NCI-H510A (cell line): ENCODE measurements at regions not wholly inside any gene's neighbourhood (a gene's known extent, or its start where the extent isn't known, plus 50 kb on each side); places are given as distances from the start of the nearest gene placed in this dataset.
"Not testable (repeated sequence)": the region's sequence is repeated elsewhere in the genome, so short reads cannot be mapped to it uniquely, and the experiment has no call there.

Source experiments
- DNase-seq: peaks from one replicate; lab custom pipeline; 2025; lab: John Stamatoyannopoulos, UW

DNA sequence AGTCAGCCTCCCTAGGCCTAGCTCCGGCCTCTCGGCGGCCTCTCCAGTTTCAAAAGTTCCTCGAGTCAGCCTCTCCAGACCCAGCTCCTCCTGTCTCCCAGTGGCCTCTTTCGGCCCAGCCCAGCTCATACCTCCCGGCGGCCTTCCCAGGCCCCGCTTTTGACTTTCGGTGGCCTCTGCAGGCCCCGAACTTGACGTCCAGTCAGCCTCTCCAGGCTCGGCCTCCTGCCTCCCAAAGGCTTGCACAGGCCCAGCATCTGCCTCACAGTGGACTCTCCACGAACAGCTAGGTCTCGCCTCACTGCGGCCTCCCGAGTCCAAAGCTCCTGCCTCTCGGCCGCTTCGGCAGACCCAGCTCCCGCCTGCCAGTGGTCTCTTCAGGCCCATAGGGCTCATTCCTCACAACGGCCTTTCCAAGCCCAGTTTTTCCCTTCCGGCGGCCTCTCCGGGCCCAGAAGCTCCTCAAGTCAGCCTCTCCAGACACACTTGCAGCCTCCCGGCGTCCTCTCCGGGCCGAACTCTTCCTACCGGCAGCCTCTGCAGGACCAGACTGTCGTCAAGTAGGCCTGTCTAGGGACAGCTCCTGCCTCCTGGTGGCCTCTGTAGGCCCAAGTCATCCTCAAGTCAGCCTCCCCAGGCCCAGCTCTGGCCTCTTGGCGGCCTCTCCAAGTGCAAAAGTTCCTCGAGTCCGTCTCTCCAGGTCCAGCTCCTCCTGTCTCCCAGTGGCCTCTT is 249.9 kb upstream of the ZNF722 start:
- DNase-seq = not testable (repeated sequence)

GRCh38 chr7:63752446-63752845 is 246.2 kb upstream of the ZNF722 start:
- not testable (repeated sequence) for DNase-seq

- DNase-seq = not testable (repeated sequence)
These were observed 245.5 kb upstream of the ZNF722 start for GRCh38 chr7:63753160-63753559.

DNA sequence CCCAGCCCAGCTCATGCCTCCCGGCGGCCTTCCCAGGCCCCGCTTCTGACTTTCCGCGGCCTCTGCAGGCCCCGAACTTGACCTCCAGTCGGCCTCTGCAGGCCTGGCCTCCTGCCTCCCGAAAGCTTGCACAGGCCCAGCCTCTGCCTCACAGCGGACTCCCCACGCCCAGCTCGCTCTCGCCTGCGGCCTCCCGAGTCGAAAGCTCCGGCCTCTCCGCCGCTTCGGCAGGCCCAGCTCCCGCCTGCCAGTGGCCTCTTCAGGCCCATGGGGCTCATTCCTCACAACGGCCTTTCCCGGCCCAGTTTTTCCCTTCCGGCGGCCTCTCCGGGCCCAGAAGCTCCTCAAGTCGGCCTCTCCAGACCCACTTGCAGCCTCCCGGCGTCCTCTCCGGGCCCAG is 238.4 kb upstream of the ZNF722 start:
- DNase-seq = not testable (repeated sequence)

- DNase-seq = not testable (repeated sequence)
These were observed 233.1 kb upstream of the ZNF722 start for GRCh38 chr7:63765541-63765940.

DNA sequence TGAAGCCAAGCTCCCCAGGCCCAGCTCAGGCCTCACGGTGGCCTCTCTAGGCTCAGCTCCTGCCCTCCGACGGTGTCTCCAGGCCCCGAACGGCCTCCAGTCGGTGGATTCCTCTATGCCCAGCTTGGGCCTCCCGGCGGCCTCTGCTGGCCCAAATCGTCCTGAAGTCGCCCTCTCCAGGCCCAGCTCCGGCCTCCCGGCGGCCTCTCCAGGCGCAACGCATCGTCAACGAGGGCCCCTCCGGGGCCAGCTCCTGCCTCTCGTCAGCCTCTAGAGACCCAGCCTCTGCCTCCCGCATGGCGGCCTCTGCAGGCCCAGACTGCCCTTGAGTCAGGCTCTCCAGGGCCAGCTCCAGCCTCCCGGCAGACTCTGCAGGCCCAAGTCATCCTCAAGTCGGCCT is 232.5 kb upstream of the ZNF722 start:
- DNase-seq = not testable (repeated sequence)

DNA sequence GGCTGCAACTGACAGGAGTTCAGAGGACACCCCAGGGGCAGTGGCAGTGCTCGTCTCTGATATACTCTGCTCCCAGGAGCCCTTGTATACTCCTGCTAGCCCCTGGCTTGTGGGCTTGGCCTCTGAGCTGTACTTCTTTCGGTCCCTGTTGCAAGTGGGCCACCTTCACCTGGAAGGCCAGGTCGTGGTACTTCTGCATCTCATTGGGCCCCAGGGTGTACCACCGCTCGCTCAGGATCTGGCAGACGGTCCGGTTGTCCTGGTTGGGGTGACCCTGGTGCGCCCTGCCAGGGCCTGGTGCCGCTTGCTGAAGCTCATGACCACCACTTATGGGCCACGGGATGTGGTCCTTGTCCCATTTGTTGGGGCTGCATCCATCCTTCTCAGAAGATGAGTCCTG is 228.5 kb upstream of the ZNF722 start:
- not testable (repeated sequence) for DNase-seq

DNA sequence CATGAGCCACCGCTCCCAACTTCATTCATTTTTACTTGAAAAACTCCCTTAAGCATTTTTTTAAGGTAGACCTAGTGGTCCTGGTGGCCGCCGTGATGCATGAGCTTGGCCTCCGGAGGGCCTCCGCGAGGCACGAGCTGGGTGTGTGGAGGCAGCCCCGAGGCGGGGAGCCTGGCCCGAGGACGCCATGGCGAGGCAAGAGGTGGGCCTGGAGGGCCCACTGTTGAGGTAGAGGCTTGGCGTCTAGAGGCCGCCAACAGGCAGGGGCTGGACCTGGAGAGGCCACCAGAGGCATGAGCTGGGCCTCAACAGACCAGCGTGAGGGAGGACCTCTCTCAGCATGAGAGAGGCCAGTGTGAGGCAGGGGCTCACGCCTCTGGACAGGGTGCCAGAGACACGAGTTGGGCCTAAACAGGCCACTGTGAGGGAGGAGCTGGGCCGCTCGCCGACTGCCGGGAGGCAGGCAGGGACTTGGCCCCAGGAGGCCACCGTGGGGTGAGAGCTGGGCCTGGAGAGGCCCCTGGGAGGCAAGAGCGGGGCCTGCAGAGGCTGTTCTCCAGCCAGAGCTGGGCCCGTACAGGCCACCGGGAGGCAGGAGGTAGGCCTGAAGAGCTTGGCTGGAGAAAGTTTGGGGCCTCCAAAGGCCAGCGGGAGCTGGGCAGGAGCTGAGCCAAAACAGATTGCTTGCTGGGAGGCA is 227.1 kb upstream of the ZNF722 start:
- DNase-seq = not testable (repeated sequence)

DNA sequence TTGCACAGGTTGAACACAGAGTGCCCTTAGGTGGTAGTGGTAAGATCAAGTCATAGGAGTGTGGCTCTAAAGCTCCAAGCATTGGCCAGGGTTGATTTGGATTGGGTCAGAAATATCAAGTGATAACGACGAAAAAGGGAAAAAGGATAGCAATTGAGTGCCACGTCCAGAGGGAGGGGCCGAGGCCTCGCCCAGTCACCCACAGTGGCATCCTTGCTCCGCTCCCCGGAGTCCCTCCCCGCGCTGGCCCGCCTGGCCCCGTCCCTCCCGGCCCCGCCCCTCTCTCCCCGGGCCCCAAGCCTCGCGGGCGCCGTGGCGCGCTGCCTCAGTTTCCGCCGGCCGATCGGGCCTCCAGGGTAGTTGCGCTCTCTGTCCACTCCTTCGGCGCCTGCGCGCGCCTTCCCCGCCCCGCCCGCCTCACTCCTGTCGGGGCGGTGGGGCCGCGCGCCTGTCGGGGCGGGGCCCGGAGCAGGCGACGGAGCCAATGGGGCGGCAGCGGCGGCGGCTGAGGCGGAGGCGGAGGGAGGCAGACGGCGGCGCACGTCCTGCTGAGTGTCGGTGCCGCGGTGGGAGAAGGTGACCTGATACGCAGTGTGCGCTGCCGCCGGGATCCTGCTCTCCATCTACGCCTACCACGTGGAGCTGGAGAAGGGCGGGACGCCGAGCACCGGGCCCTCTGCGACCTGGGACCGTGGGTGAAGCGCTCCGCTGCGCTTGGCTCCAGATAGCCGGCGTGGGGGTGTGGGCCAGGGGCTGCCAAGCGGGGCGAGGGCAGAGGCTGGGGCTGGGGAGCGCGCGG is 209.1 kb upstream of the ZNF722 start:
- DNase-seq = peak; percentile 74

DNA sequence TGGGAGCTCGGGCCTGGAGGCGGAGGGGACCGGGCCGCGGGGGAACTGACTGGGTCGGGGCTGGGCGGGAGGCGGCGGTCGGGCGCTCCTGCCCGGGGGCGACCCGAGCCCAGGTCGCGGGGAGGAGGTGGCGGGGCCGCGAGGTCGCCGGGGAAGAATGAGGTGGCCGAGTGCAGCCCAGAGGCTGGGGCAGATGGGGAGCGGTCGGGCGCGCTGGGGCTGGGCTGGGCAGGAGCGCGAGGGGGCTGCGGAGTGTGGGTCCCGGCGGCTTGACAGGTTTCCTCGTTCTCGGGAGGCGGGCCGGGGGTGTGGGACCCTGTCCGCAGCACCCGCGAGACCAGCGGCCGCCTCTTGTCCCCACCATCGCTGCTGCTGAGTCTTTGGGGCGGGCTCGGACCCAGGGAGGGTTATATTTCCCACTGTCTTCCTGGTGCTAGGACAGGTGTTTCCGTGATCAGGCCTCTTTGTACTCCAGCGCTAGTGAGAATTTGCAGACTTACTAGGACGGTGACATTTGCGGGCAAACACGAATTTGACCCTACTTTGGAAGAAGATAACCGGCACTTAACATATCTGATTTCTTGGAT is 208.4 kb upstream of the ZNF722 start:
- DNase-seq = not testable (repeated sequence)
